H1 (cell line): ENCODE measurements at regions not wholly inside any gene's neighbourhood (a gene's known extent, or its start where the extent isn't known, plus 50 kb on each side); places are given as distances from the start of the nearest gene placed in this dataset.

ENCODE experiments used
- CTCF ChIA-PET: fragments of 300-600 bp; sonication (Branson Sonifier 250); formaldehyde crosslinking; loops from one replicate; lab custom pipeline; 2021; ENCODE audit not compliant: partially characterized antibody; lab: Charles Lee
- POLR2A ChIA-PET: fragments of 300-600 bp; sonication (Branson Sonifier 250); formaldehyde crosslinking; loops from one replicate; lab custom pipeline; 2021; ENCODE audit warnings: inconsistent platforms; ENCODE audit not compliant: partially characterized antibody; lab: Charles Lee
- DNase-seq, 2 experiments: peaks; one replicate each; pipeline versions ENCODE4 v3.0.0 to v3.0.0-alpha.2; 2010 to 2022; ENCODE audit warnings: low spot score in 2 of 2, low read depth in 1 of 2, mixed read lengths in 1 of 2
- FAIRE-seq: peaks from 2 replicates; lab custom pipeline; 2011; peaks lifted over from hg19 to GRCh38; lab: Jason Lieb, UNC
- H2AFZ ChIP-seq: 2 replicates; pipeline ENCODE4 v1.8.1; 2012; ENCODE audit warnings: low read length, inconsistent platforms
- H2AK5ac ChIP-seq: 2 replicates; pipeline ENCODE4 v1.6.1; 2013; ENCODE audit warnings: low read depth, low read length
- H2BK120ac ChIP-seq: replicated peaks from 2 replicates; pipeline ENCODE3; 2013; ENCODE audit warnings: low read depth, low read length, inconsistent platforms
- H2BK12ac ChIP-seq: 2 replicates; pipeline ENCODE4 v1.6.1; 2013; ENCODE audit warnings: low read depth, low read length
- H2BK15ac ChIP-seq: 2 replicates; pipeline ENCODE4 v1.6.1; 2013; ENCODE audit warnings: low read length
- H2BK20ac ChIP-seq: 2 replicates; pipeline ENCODE4 v1.6.1; 2013; ENCODE audit warnings: low read length
- H2BK5ac ChIP-seq: 2 replicates; pipeline ENCODE4 v1.6.1; 2013; ENCODE audit warnings: low read depth, low read length
- H3K14ac ChIP-seq: 2 replicates; pipeline ENCODE4 v1.6.1; 2013; ENCODE audit warnings: inconsistent platforms; ENCODE audit not compliant: insufficient read length
- H3K18ac ChIP-seq: 2 replicates; pipeline ENCODE4 v1.6.1; 2013; ENCODE audit warnings: low read length; ENCODE audit errors: extremely low read depth
- H3K23ac ChIP-seq: 2 replicates; pipeline ENCODE4 v1.6.1; 2013; ENCODE audit warnings: inconsistent platforms; ENCODE audit not compliant: insufficient read length
- H3K23me2 ChIP-seq: 2 replicates; pipeline ENCODE4 v1.6.1; 2013; ENCODE audit warnings: low read depth, low read length
- H3K27ac ChIP-seq: 2 replicates; pipeline ENCODE4 v1.6.1; 2011; ENCODE audit warnings: low read depth, low read length, inconsistent platforms
- H3K27me3 ChIP-seq, 4 experiments: replicated peaks in 1 of 4; 1 replicate in 1 of 4; 2 replicates in 3 of 4; pipeline versions ENCODE4 v1.6.1 to v1.8.1; 2011 to 2013; ENCODE audit warnings: low read length in 3 of 4, mild to moderate bottlenecking in 3 of 4, inconsistent platforms in 2 of 4, mixed read lengths in 2 of 4, moderate library complexity in 1 of 4; ENCODE audit not compliant: control insufficient read depth in 3 of 4, insufficient read depth in 3 of 4; ENCODE audit errors: extremely low read depth in 1 of 4
- H3K36me3 ChIP-seq, 4 experiments: 2 replicates each; pipeline versions ENCODE4 v1.6.1 to v1.8.1; 2011 to 2013; ENCODE audit warnings: mild to moderate bottlenecking in 4 of 4, low read length in 3 of 4, moderate library complexity in 2 of 4, control low read depth in 1 of 4, inconsistent platforms in 1 of 4; ENCODE audit not compliant: insufficient read depth in 4 of 4, control insufficient read depth in 2 of 4
- H3K4ac ChIP-seq: replicated peaks from 2 replicates; pipeline ENCODE3; 2013; ENCODE audit warnings: low read length, low read depth, mixed read lengths, inconsistent platforms; ENCODE audit not compliant: insufficient read length
- H3K4me1 ChIP-seq, 4 experiments: replicated peaks in 1 of 4; 1 replicate in 1 of 4; 2 replicates in 3 of 4; pipeline versions ENCODE4 v1.6.1 to v1.8.1; 2011 to 2013; ENCODE audit warnings: low read length in 3 of 4, inconsistent platforms in 2 of 4, mixed read lengths in 1 of 4; ENCODE audit not compliant: insufficient read depth in 4 of 4, control insufficient read depth in 3 of 4
- H3K4me2 ChIP-seq, 2 experiments: 2 replicates each; pipeline versions ENCODE4 v1.6.1 to v1.8.1; 2011 to 2013; ENCODE audit warnings: low read depth in 2 of 2, low read length in 2 of 2, control low read depth in 1 of 2, inconsistent platforms in 1 of 2, mild to moderate bottlenecking in 1 of 2; ENCODE audit not compliant: insufficient read depth in 1 of 2
- H3K4me3 ChIP-seq, 4 experiments: fragments of 200-600, 300-600 bp in 1 of 4; sonication (generic), shearing (Covaris generic), sonication (Bioruptor Twin) in 1 of 4; 2 replicates each; pipeline versions ENCODE4 v1.5.1 to v1.8.1; 2011 to 2016; ENCODE audit warnings: low read length in 4 of 4, low read depth in 3 of 4, control low read depth in 2 of 4, inconsistent platforms in 2 of 4, mild to moderate bottlenecking in 2 of 4, mixed read lengths in 1 of 4, moderate library complexity in 1 of 4; ENCODE audit not compliant: insufficient read depth in 2 of 4; ENCODE audit errors: extremely low read depth in 1 of 4
- H3K56ac ChIP-seq: replicated peaks from 2 replicates; pipeline ENCODE3; 2013; ENCODE audit warnings: low read depth, mild to moderate bottlenecking, mixed read lengths, low read length, inconsistent platforms; ENCODE audit not compliant: insufficient read length
- H3K79me1 ChIP-seq: 2 replicates; pipeline ENCODE4 v1.6.1; 2013; ENCODE audit warnings: low read depth, low read length, control low read depth
- H3K79me2 ChIP-seq, 2 experiments: 2 replicates each; pipeline versions ENCODE4 v1.6.1 to v1.8.1; 2012 to 2013; ENCODE audit warnings: low read length in 2 of 2, mild to moderate bottlenecking in 2 of 2, inconsistent platforms in 1 of 2; ENCODE audit not compliant: insufficient read depth in 2 of 2, control insufficient read depth in 1 of 2
- H3K9ac ChIP-seq, 4 experiments: replicated peaks in 1 of 4; 1 replicate in 1 of 4; 2 replicates in 3 of 4; pipeline versions ENCODE4 v1.6.1 to v1.8.1; 2011 to 2013; ENCODE audit warnings: low read depth in 3 of 4, low read length in 3 of 4, control low read depth in 2 of 4, mild to moderate bottlenecking in 2 of 4, moderate library complexity in 2 of 4, inconsistent platforms in 1 of 4; ENCODE audit errors: extremely low read depth in 1 of 4
- H3K9me3 ChIP-seq, 2 experiments: 2 replicates each; pipeline versions ENCODE4 v1.6.1 to v1.8.1; 2012 to 2013; ENCODE audit warnings: mild to moderate bottlenecking in 2 of 2, moderate library complexity in 2 of 2, control low read depth in 1 of 2, inconsistent platforms in 1 of 2, low read depth in 1 of 2, low read length in 1 of 2, mixed read lengths in 1 of 2; ENCODE audit not compliant: insufficient read depth in 2 of 2
- H4K20me1 ChIP-seq, 2 experiments: replicated peaks in 1 of 2; 2 replicates each; pipeline versions ENCODE3 to v1.8.1; 2011 to 2013; ENCODE audit warnings: inconsistent platforms in 2 of 2, low read length in 2 of 2, mild to moderate bottlenecking in 1 of 2; ENCODE audit not compliant: insufficient read depth in 2 of 2, control insufficient read depth in 1 of 2
- H4K5ac ChIP-seq: 2 replicates; pipeline ENCODE4 v1.6.1; 2013; ENCODE audit warnings: low read length, low read depth, mixed read lengths, inconsistent platforms; ENCODE audit not compliant: insufficient read length
- H4K8ac ChIP-seq: 2 replicates; pipeline ENCODE4 v1.8.0; 2013; ENCODE audit warnings: mild to moderate bottlenecking, moderate library complexity, low read length, inconsistent platforms; ENCODE audit not compliant: insufficient read depth; ENCODE audit errors: extremely low read depth
- H4K91ac ChIP-seq: replicated peaks from 2 replicates; pipeline ENCODE3; 2013; ENCODE audit warnings: low read length, mixed read lengths, inconsistent platforms; ENCODE audit not compliant: insufficient read length
- BRCA1 ChIP-seq: IDR thresholded peaks from 2 replicates; pipeline ENCODE4 v1.6.1; 2012; ENCODE audit warnings: low read depth, low read length, improper control_type of control experiment
- CBX5 ChIP-seq: fragments of 300-800, 300-1000 bp; sonication (generic); IDR thresholded peaks from 2 replicates; pipeline ENCODE4 v1.7.1; 2016; ENCODE audit warnings: antibody characterized with exemption, low read length, low read depth
- CEBPB ChIP-seq: IDR thresholded peaks from 2 replicates; pipeline ENCODE4 v1.6.1; 2012; ENCODE audit warnings: low read depth, low read length
- EGR1 ChIP-seq: IDR thresholded peaks from 2 replicates; pipeline ENCODE4 v1.6.1; 2011; ENCODE audit warnings: low read depth, low read length, borderline replicate concordance
- FOSL1 ChIP-seq: IDR thresholded peaks from 2 replicates; pipeline ENCODE4 v1.6.1; 2011; ENCODE audit warnings: mild to moderate bottlenecking, low read depth, low read length, moderate library complexity; ENCODE audit not compliant: insufficient read depth
- JUND ChIP-seq: IDR thresholded peaks from 2 replicates; pipeline ENCODE4 v1.6.1; 2011; ENCODE audit warnings: mild to moderate bottlenecking, improper control_type of control experiment, low read length
- MAFK ChIP-seq: IDR thresholded peaks from 2 replicates; pipeline ENCODE4 v1.6.1; 2012; ENCODE audit warnings: low read depth, mild to moderate bottlenecking, improper control_type of control experiment, low read length
- NRF1 ChIP-seq: IDR thresholded peaks from 2 replicates; pipeline ENCODE4 v1.6.1; 2011; ENCODE audit warnings: mild to moderate bottlenecking, low read depth, low read length, improper control_type of control experiment
- RNF2 ChIP-seq: fragments of 200-900, 300-1000 bp; sonication (generic); IDR thresholded peaks from 2 replicates; pipeline ENCODE4 v1.7.1; 2016; ENCODE audit warnings: borderline replicate concordance, low read depth, mild to moderate bottlenecking, antibody characterized with exemption, low read length; ENCODE audit not compliant: poor library complexity, severe bottlenecking; ENCODE audit errors: missing control alignments
- TAF7 ChIP-seq: optimal IDR thresholded peaks from 2 replicates; pipeline ENCODE3; 2011; ENCODE audit warnings: low read depth, mild to moderate bottlenecking, inconsistent platforms, low read length, moderate library complexity, borderline replicate concordance
- TEAD4 ChIP-seq: IDR thresholded peaks from 2 replicates; pipeline ENCODE4 v1.6.1; 2012; ENCODE audit warnings: low read depth, low read length, inconsistent platforms, mixed read lengths
- WGBS, 2 experiments: shearing (Covaris generic) in 1 of 2; methylation state at CpG; one replicate each; pipeline versions ENCODE4 v1.1.6 to v1.1.7; 2013 to 2015; ENCODE audit warnings: low lambda C conversion rate in 2 of 2, mixed read lengths in 2 of 2, inconsistent platforms in 1 of 2, low coverage in 1 of 2, missing lambda C conversion rate in 1 of 2; ENCODE audit not compliant: insufficient replicate concordance in 2 of 2, insufficient coverage in 1 of 2, insufficient read length in 1 of 2; ENCODE audit errors: extremely low coverage in 1 of 2, missing lambda C conversion rate in 1 of 2; 5-methylcytosine and 5-hydroxymethylcytosine counted together
- TF ChIP-seq, protein P1 (sequence below): IDR thresholded peaks from 2 replicates; pipeline ENCODE4 v1.6.1; 2012; ENCODE audit warnings: inconsistent platforms
- TF ChIP-seq, protein P2 (sequence below), 3 experiments: IDR thresholded peaks; 1 replicate in 2 of 3; 2 replicates in 1 of 3; pipeline versions ENCODE4 v1.5.1 to v1.6.1; 2011; ENCODE audit warnings: low read length in 3 of 3, mild to moderate bottlenecking in 3 of 3, inconsistent platforms in 2 of 3, low read depth in 1 of 3, moderate library complexity in 1 of 3; ENCODE audit not compliant: insufficient read depth in 1 of 3; ENCODE audit errors: control extremely low read depth in 1 of 3

DNA sequence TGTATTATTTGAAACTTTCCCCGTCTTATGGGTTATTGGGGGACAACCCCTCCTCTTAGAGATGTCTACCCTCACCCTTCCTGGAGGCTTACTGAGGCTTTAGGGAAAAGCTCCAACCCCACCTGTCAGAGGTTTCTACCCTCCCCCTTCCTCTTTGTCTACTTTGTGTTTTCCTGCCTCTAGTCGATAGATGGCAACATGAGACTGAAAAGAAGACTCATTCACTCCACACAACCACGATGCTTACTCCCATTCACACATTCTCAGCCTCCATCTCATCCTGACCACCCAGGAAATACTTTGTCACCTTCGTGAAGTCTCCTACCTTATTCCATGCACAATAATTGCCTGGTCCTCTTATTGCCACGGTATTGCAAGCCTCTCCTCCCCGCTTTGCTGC lies 72.4 kb upstream of the KDM5D start:
- Histone ChIP-seq H2AK5ac (no peak overlapping the region), H3K79me1 (no peaks in the 10 kb centered on the region), H3K79me2 (no peaks in the 10 kb centered on the region), H3K18ac (no peak overlapping the region), H3K14ac (no peak overlapping the region), H2BK12ac (no peak overlapping the region), H3K4me2 (no peak overlapping the region), H2BK5ac (no peak overlapping the region), H3K23ac (no peak overlapping the region), H4K5ac (no peak overlapping the region), H4K91ac (no peak overlapping the region), H3K36me3 (no peaks in the 10 kb centered on the region), H2BK20ac (no peak overlapping the region), H3K4me3 (no peak overlapping the region), H3K23me2 (no peaks in the 10 kb centered on the region), H3K56ac (no peak overlapping the region), H2BK120ac (no peak overlapping the region), H4K20me1 (no peaks in the 10 kb centered on the region), H3K9ac (no peak overlapping the region), H4K8ac (no peak overlapping the region), H2BK15ac (no peak overlapping the region), H3K9me3 (peaks cover 6 to 26% of the 10 kb centered on the region in 2 experiments; a peak in 2 of 4 replicates), H3K27me3 (no peaks in the 10 kb centered on the region), H3K27ac (no peak overlapping the region), H3K4me1 (no peaks in the 10 kb centered on the region), H3K4ac (no peak overlapping the region), H2AFZ (no peak overlapping the region)
- DNase-seq (no peak), FAIRE-seq (no peak)
- 93% methylated on average over 5 of the region's 6 CpGs; no CpG with 5 or more reads in 1 of the 2 experiments for WGBS, 2 experiments
- POLR2A ChIA-PET, result no interaction called here
- CTCF ChIA-PET, result no interaction called here
- TF ChIP-seq TAF7 (no peak), FOSL1 (no peak), EGR1 (no peak), RNF2 (no peak), CEBPB (no peak), NRF1 (no peak), JUND (no peak), TEAD4 (no peak), BRCA1 (no peak), MAFK (no peak), CBX5 (no peak)
- TF ChIP-seq, protein P1, sequence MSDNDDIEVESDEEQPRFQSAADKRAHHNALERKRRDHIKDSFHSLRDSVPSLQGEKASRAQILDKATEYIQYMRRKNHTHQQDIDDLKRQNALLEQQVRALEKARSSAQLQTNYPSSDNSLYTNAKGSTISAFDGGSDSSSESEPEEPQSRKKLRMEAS, result no peak
- TF ChIP-seq, protein P2, sequence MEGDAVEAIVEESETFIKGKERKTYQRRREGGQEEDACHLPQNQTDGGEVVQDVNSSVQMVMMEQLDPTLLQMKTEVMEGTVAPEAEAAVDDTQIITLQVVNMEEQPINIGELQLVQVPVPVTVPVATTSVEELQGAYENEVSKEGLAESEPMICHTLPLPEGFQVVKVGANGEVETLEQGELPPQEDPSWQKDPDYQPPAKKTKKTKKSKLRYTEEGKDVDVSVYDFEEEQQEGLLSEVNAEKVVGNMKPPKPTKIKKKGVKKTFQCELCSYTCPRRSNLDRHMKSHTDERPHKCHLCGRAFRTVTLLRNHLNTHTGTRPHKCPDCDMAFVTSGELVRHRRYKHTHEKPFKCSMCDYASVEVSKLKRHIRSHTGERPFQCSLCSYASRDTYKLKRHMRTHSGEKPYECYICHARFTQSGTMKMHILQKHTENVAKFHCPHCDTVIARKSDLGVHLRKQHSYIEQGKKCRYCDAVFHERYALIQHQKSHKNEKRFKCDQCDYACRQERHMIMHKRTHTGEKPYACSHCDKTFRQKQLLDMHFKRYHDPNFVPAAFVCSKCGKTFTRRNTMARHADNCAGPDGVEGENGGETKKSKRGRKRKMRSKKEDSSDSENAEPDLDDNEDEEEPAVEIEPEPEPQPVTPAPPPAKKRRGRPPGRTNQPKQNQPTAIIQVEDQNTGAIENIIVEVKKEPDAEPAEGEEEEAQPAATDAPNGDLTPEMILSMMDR (IDR thresholded peaks at IDR 0.05; ENCODE audit: control extremely low read depth in 1 of 3, insufficient read depth in 1 of 3, low read depth in 1 of 3, low read length in 3 of 3), result no peak
